C4-2B (cell line): ENCODE measurements at regions not wholly inside any gene's neighbourhood (a gene's known extent, or its start where the extent isn't known, plus 50 kb on each side); places are given as distances from the start of the nearest gene placed in this dataset.

Experiments
- H3K27ac ChIP-seq: fragments of 450-650 bp; 2 replicates; pipeline ENCODE4 v1.5.1; 2017
- CTCF ChIP-seq: fragments of 450-650 bp; conservative IDR thresholded peaks from 2 replicates; pipeline ENCODE4 v1.5.1; 2017; ENCODE audit warnings: mild to moderate bottlenecking
- ZFX ChIP-seq: fragments of 450-650 bp; IDR thresholded peaks from 2 replicates; pipeline ENCODE4 v1.6.1; 2017

GRCh38 chr3:153649286-153649839 is 471.8 kb upstream of the ARHGEF26 start:
- no peak overlapping the region for H3K27ac ChIP-seq
- TF ChIP-seq CTCF (no peak), ZFX (no peak)

- no peak for TF ChIP-seq ZFX
- no peak for TF ChIP-seq CTCF
These were observed 469.1 kb upstream of the ARHGEF26 start for GRCh38 chr3:153652076-153652475.

GRCh38 chr3:153657046-153657445 is 464.1 kb upstream of the ARHGEF26 start:
- TF ChIP-seq ZFX = no peak
- no peak overlapping the region for H3K27ac ChIP-seq

More at GRCh38 chr3:153652076-153652475, 469.1 kb upstream of the ARHGEF26 start:
- no peak overlapping the region for H3K27ac ChIP-seq

- TF ChIP-seq CTCF (no peak), ZFX (no peak)
- no peak overlapping the region for H3K27ac ChIP-seq
These were observed 463.7 kb upstream of the ARHGEF26 start for GRCh38 chr3:153657461-153657860.

- no peak overlapping the region for H3K27ac ChIP-seq
- TF ChIP-seq CTCF (no peak), ZFX (no peak)
These were observed 463.1 kb upstream of the ARHGEF26 start for GRCh38 chr3:153658136-153658535.

GRCh38 chr3:153666991-153667740 is 454.0 kb upstream of the ARHGEF26 start:
- no peak overlapping the region for H3K27ac ChIP-seq
- TF ChIP-seq ZFX (no peak), CTCF (no peak)

- H3K27ac ChIP-seq = no peak overlapping the region
- no peak for TF ChIP-seq ZFX
- peak; percentile 24 for TF ChIP-seq CTCF
These were observed 451.7 kb upstream of the ARHGEF26 start for GRCh38 chr3:153669527-153669926.

GRCh38 chr3:153670577-153670976 is 450.6 kb upstream of the ARHGEF26 start:
- TF ChIP-seq CTCF (no peak), ZFX (no peak)
- H3K27ac ChIP-seq = no peak overlapping the region
